OCI-LY3 (cell line): ENCODE measurements at regions not wholly inside any gene's neighbourhood (a gene's known extent, or its start where the extent isn't known, plus 50 kb on each side); places are given as distances from the start of the nearest gene placed in this dataset.

ENCODE experiments used
- CTCF ChIP-seq: fragments of 200-600, 300-600 bp; sonication (generic); IDR thresholded peaks from 2 replicates; pipeline ENCODE4 v1.5.1; 2014; ENCODE audit warnings: antibody characterized with exemption, low read length, low read depth
- EZH2phosphoT487 ChIP-seq: fragments of 200-600 bp; shearing (Covaris generic); IDR thresholded peaks from 2 replicates; pipeline ENCODE4 v1.6.1; 2018; ENCODE audit warnings: antibody characterized with exemption, mixed run types, low read depth

DNA sequence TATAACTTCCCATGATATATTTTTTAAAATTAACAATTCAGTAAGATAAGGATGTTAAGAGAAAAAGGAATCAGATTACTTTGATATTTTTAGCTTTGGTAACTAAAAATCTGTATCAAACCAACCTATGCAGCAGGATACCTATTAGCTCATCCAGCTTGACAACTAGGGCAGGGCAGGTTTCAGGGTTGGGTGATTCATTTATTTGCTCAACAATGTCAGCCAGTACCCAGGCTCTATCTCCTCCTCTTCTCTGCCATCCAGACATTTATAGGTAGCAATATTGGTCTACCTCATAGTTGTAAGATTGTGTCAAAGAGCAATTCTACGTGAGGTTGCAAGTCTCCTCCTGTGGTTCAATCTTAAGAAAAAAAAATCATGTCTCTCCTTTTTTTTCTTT, 421.9 kb downstream of the ANKRD50 start:
- TF ChIP-seq CTCF: no peak
- no peak for TF ChIP-seq EZH2phosphoT487
